ENCODE measurements at regions not wholly inside any gene's neighbourhood (a gene's known extent, or its start where the extent isn't known, plus 50 kb on each side); places are given as distances from the start of the nearest gene placed in this dataset.

DNA sequence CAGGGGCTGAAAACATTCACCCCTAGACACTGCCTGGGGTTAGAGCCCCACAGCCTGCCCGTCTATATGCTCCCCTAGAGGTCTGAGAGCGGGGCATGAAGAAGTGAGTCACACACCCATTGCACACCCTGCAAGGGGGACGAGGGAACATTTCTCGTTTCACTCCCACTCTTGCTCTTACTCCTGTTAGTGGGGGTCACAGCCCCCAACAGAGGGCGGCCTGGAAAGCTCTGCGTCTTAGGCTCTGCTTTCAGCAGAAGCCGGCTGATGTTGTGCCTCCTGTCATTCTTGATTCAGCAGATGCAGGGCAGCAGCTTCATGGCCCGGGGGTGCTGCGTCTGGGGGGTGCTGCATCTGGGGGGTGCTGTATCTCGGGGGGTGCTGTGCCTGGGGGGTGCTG lies 141.3 kb downstream of the ASB1 start:
- TF ChIP-seq CTCF (IDR thresholded peaks at IDR 0.05) (no peak), POLR2A (IDR thresholded peaks at IDR 0.05) (no peak)
